ENCODE measurements at regions not wholly inside any gene's neighbourhood (a gene's known extent, or its start where the extent isn't known, plus 50 kb on each side); places are given as distances from the start of the nearest gene placed in this dataset.

DNA sequence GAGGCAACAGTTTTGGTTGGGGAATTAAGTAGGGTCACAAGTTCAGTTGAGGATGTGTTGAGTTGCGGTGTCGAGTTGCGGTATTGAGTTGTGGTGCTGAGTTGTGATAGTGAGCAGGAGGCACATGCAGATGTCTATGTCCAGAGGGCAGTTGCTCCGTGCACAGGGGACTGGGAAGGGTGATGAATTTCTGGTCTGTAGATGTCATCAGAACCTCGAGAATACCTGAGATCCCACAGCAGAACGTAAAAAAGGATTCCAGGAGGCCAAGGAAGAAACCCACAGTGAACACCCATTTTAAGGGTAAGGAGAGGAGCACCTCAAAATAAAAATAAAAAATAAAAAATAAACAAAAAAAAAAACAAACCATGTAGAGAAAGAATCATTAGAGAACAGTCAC lies 354.4 kb upstream of the ARGLU1 start:
- TF ChIP-seq, protein P1, sequence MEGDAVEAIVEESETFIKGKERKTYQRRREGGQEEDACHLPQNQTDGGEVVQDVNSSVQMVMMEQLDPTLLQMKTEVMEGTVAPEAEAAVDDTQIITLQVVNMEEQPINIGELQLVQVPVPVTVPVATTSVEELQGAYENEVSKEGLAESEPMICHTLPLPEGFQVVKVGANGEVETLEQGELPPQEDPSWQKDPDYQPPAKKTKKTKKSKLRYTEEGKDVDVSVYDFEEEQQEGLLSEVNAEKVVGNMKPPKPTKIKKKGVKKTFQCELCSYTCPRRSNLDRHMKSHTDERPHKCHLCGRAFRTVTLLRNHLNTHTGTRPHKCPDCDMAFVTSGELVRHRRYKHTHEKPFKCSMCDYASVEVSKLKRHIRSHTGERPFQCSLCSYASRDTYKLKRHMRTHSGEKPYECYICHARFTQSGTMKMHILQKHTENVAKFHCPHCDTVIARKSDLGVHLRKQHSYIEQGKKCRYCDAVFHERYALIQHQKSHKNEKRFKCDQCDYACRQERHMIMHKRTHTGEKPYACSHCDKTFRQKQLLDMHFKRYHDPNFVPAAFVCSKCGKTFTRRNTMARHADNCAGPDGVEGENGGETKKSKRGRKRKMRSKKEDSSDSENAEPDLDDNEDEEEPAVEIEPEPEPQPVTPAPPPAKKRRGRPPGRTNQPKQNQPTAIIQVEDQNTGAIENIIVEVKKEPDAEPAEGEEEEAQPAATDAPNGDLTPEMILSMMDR (IDR thresholded peaks at IDR 0.05): no peak
- TF ChIP-seq POLR2A (IDR thresholded peaks at IDR 0.05): no peak
- TF ChIP-seq POLR2AphosphoS5 (IDR thresholded peaks at IDR 0.05): no peak
- TF ChIP-seq EP300 (IDR thresholded peaks at IDR 0.05): no peak
- intact Hi-C loops (cut with DNase I; ENCODE audit: low total_unique reads): no loop called here
- no peaks in the 10 kb centered on the region for H3K9me3 ChIP-seq
- WGBS, 5 donors: 83 to 90% (median 89%) methylated on average over 6 of the region's 6 CpGs
- H3K36me3 ChIP-seq: no peaks in the 10 kb centered on the region
- no peak overlapping the region for H3K4me3 ChIP-seq
- DNase-seq: no peak
- no peak overlapping the region for H3K27ac ChIP-seq
- H3K4me1 ChIP-seq: peaks cover 0 to 23% (median 1%) of the 10 kb centered on the region in 4 donors
- peaks cover 0 to 9% (median 0%) of the 10 kb centered on the region in 3 donors for H3K27me3 ChIP-seq

DNA sequence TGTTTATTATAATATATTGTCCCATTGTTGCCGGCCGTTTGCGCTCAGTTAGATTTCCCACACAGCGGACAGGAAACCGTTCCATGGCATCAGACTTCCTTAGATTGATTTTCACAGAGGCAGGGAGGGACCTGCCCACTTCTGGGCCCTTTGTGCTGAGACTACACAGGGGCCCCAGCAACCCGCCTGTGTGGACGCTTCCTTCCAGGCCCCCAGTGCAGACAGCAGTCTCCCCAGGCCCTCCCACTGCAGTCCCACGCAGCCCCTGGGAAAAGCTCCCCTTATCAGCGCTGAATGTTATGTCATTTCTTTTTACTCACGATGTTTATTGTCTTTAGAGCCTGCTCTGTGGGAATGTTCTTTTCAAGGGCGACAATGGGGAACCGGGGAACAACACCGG lies 351.7 kb upstream of the ARGLU1 start:
- Histone ChIP-seq H3K4me3 (no peak overlapping the region), H3K4me1 (peaks cover 0 to 25% (median 4%) of the 10 kb centered on the region in 4 donors), H3K27ac (peak overlapping the region in 4 of 5 donors; percentile 8 to 88 (median 60)), H3K27me3 (peaks cover 0 to 9% (median 0%) of the 10 kb centered on the region in 3 donors), H3K9me3 (no peaks in the 10 kb centered on the region), H3K36me3 (no peaks in the 10 kb centered on the region)
- TF ChIP-seq, protein P1 (IDR thresholded peaks at IDR 0.05): no peak
- TF ChIP-seq POLR2A (IDR thresholded peaks at IDR 0.05) (no peak), EP300 (IDR thresholded peaks at IDR 0.05) (no peak), POLR2AphosphoS5 (IDR thresholded peaks at IDR 0.05) (no peak)
- DNase-seq: peak in 1 of 2 donors; percentile 64
- intact Hi-C loops (cut with DNase I; ENCODE audit: low total_unique reads): no loop called here
- 25 to 42% (median 35%) methylated on average over 13 of the region's 13 CpGs for WGBS, 5 donors

DNA sequence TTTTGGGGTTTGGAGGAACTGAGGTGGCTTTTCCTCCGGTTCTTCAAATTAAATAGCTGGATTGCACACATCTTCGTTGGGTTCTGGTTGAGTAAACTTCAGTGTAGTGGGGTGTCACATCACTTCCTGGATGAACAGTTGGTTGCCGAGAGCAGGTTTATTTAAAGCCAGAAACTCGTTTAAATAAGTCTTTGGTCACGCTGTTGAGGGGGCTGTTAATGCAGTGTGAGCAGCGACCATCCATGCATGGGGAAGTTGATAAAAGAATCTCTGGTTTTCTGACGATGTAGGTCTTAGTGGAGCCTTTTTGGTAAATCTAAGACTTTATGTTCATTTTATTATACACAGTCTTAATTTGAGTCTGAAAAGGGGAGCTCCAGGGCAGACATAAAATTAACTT lies 351.2 kb upstream of the ARGLU1 start:
- Histone ChIP-seq H3K4me1 (peaks cover 0 to 25% (median 4%) of the 10 kb centered on the region in 4 donors), H3K36me3 (no peaks in the 10 kb centered on the region), H3K9me3 (no peaks in the 10 kb centered on the region), H3K27ac (peak overlapping the region in 4 of 5 donors; percentile 8 to 88 (median 60)), H3K4me3 (no peak overlapping the region), H3K27me3 (peaks cover 0 to 9% (median 0%) of the 10 kb centered on the region in 3 donors)
- no peak for TF ChIP-seq POLR2AphosphoS5 (IDR thresholded peaks at IDR 0.05)
- TF ChIP-seq EP300 (IDR thresholded peaks at IDR 0.05): no peak
- TF ChIP-seq POLR2A (IDR thresholded peaks at IDR 0.05): no peak
- TF ChIP-seq, protein P1 (IDR thresholded peaks at IDR 0.05): no peak
- intact Hi-C loops (cut with DNase I; ENCODE audit: low total_unique reads): no loop called here
- peak in 1 of 2 donors; percentile 36 for DNase-seq
- 32 to 48% (median 38%) methylated on average over 7 of the region's 7 CpGs for WGBS, 5 donors

DNA sequence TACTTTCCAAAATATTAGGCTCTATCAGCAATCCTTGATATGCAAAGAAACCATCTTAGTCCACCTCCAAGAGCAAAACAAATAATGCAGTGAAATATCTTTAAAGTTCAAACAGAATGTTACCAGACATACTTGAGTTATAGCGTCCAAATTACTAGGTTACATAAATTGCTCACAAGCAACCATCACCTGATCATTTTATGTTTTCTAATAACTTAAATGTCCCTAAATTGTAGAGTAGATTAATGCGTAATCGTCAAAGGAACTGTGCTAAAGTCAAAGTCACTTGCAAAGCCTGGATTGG lies 350.6 kb upstream of the ARGLU1 start:
- Histone ChIP-seq H3K27me3 (peaks cover 0 to 9% (median 0%) of the 10 kb centered on the region in 3 donors), H3K36me3 (no peaks in the 10 kb centered on the region), H3K4me3 (no peak overlapping the region), H3K4me1 (peaks cover 0 to 25% (median 4%) of the 10 kb centered on the region in 4 donors), H3K9me3 (no peaks in the 10 kb centered on the region), H3K27ac (peak overlapping the region in 2 of 5 donors; percentile 78 to 88)
- 26 to 46% (median 34%) methylated on average over 3 of the region's 3 CpGs for WGBS, 5 donors
- TF ChIP-seq, protein P1 (IDR thresholded peaks at IDR 0.05): no peak
- no peak for TF ChIP-seq EP300 (IDR thresholded peaks at IDR 0.05)
- TF ChIP-seq POLR2AphosphoS5 (IDR thresholded peaks at IDR 0.05): no peak
- TF ChIP-seq POLR2A (IDR thresholded peaks at IDR 0.05): no peak
- DNase-seq: no peak
- intact Hi-C loops (cut with DNase I; ENCODE audit: low total_unique reads): no loop called here
